Ramos (cell line): ENCODE measurements at regions not wholly inside any gene's neighbourhood (a gene's known extent, or its start where the extent isn't known, plus 50 kb on each side); places are given as distances from the start of the nearest gene placed in this dataset.

Experiments used
- in situ Hi-C: fragments of 300-500 bp; cut with MboI; formaldehyde crosslinking; loops from one replicate; pipeline ENCODE4 v1.14.3; 2022; ENCODE audit warnings: low sequenced_read_pairs; ENCODE audit not compliant: unreplicated experiment

- in situ Hi-C loops, result no loop called here
Observed at GRCh38 chr5:174189654-174190541, 144.4 kb downstream of the NSG2 start.

- in situ Hi-C loops, result no loop called here
Observed at GRCh38 chr5:174191076-174191475, 145.6 kb downstream of the NSG2 start.

GRCh38 chr5:174191850-174192655 is 146.5 kb downstream of the NSG2 start:
- in situ Hi-C loops, result no loop called here

GRCh38 chr5:174192901-174193300 is 147.4 kb downstream of the NSG2 start:
- in situ Hi-C loops, result no loop called here

- in situ Hi-C loops, result no loop called here
Observed at GRCh38 chr5:174195517-174195916, 150.0 kb downstream of the NSG2 start.

- in situ Hi-C loops, result no loop called here
Observed at GRCh38 chr5:174197929-174198328, 152.4 kb downstream of the NSG2 start.

- in situ Hi-C loops, result no loop called here
Observed at GRCh38 chr5:174198541-174198940, 153.0 kb downstream of the NSG2 start.

GRCh38 chr5:174202996-174203395 is 157.5 kb downstream of the NSG2 start:
- in situ Hi-C loops, result no loop called here

GRCh38 chr5:174204535-174205313 is 159.2 kb downstream of the NSG2 start:
- in situ Hi-C loops, result no loop called here

GRCh38 chr5:174205939-174206338 is 160.4 kb downstream of the NSG2 start:
- in situ Hi-C loops, result no loop called here

- in situ Hi-C loops, result no loop called here
Observed at GRCh38 chr5:174210596-174211276, 165.2 kb downstream of the NSG2 start.

- in situ Hi-C loops, result no loop called here
Observed at GRCh38 chr5:174211277-174211626, 165.7 kb downstream of the NSG2 start.

- in situ Hi-C loops, result no loop called here
Observed at GRCh38 chr5:174217527-174217926, 172.0 kb downstream of the NSG2 start.

- in situ Hi-C loops, result no loop called here
Observed at GRCh38 chr5:174218162-174218561, 172.7 kb downstream of the NSG2 start.

- in situ Hi-C loops, result no loop called here
Observed at GRCh38 chr5:174220417-174220816, 174.9 kb downstream of the NSG2 start.

- in situ Hi-C loops, result no loop called here
Observed at GRCh38 chr5:174221436-174221835, 175.9 kb downstream of the NSG2 start.

- in situ Hi-C loops, result no loop called here
Observed at GRCh38 chr5:174221946-174222345, 176.4 kb downstream of the NSG2 start.

GRCh38 chr5:174222891-174223290 is 177.4 kb downstream of the NSG2 start:
- in situ Hi-C loops, result no loop called here

- in situ Hi-C loops, result no loop called here
Observed at GRCh38 chr5:174223355-174223754, 177.8 kb downstream of the NSG2 start.

- in situ Hi-C loops, result no loop called here
Observed at GRCh38 chr5:174229068-174229467, 183.6 kb downstream of the NSG2 start.
